GM18519 (cell line): ENCODE measurements at regions not wholly inside any gene's neighbourhood (a gene's known extent, or its start where the extent isn't known, plus 50 kb on each side); places are given as distances from the start of the nearest gene placed in this dataset.
A peak's percentile ranks its signal among the peaks of the same experiment; 100 is the strongest.
"Not testable (repeated sequence)": the region's sequence is repeated elsewhere in the genome, so short reads cannot be mapped to it uniquely, and the experiment has no call there.

Experiments
- ATAC-seq: cut with Tn5 transposase; IDR thresholded peaks from one replicate; pipeline ENCODE4 v1.9.1; 2021; ENCODE audit warnings: mild to moderate bottlenecking, moderate library complexity; ENCODE audit not compliant: unreplicated experiment, low FRiP score

DNA sequence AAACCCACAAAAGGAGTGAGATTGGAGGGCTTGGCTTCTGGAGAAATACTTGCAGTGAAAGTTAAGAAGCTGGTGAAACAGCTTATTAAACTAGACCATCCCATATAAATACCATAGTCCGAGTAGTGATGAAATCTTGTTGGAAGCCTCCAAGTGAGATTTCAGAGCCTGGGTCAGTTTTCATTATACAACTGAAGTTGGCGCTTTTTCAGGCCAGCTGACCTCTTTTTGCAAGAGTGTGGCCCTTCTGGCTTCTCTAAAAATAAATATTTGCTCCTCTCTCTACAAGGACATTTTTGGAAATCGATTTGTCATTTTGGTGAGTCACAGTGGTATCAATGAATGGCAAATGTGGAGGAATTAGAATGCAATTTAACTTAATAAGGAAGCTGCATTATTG is 51.2 kb upstream of the THRB start:
- no peak for ATAC-seq

DNA sequence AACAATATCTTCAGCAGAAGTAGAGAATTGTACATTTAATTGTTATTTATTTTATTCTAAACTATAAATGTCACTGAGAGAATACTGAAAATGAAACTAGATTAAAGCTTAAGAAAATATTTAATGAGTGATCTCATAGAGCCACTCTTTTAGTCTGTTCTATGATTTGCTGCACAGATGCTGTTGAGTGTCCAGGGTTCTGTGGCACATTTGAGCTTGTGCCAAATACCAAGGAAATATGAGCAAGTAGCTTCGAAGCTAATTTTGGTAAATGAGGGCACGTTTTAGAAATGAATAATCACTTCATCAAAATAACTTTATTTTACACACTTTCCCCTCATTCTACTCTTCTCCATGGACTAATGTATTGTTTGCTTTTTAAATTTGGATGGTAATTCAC is 53.6 kb upstream of the THRB start:
- ATAC-seq: no peak

GRCh38 chr3:24550588-24550987 is 55.9 kb upstream of the THRB start:
- no peak for ATAC-seq

DNA sequence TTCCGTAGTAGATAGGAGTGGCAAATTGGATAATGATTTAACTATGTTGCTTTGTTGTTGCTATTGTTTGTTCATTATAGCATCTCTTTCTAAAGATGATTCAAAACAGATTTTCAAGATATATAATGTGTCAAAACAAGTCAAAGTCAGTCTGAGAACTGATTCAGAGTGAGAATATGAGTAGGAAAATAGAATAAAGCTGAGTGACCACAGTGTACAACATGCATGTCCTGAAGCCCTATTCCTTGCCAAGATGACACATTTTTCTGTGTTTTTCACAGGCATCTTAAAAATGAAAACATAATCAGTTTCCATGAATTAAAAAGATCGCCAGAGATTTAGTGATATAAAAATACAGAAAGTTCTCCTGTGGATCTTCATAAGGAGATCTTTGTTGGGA is 57.0 kb upstream of the THRB start:
- no peak for ATAC-seq

GRCh38 chr3:24562895-24563294 is 68.2 kb upstream of the THRB start:
- peak; percentile 63 for ATAC-seq

DNA sequence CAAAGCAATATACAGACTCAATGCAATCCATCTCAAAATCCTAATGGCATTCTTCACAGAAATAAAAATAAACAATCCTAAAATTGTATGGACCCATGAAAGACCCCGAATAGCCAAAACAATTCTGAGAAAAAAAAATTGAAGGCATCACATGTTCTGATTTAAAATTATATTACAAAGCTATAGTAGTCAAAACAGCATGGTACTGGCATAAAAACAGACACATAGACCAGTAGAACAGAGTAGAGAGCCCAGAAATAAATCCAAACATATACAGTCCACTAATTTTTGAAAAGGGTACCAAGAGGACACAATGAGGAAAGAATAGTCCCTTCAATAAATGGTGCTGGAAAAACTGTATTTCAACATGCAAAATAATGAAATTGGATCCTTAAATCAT is 70.4 kb upstream of the THRB start:
- ATAC-seq: no peak

- ATAC-seq: no peak
Measured at GRCh38 chr3:24565656-24566055, 71.0 kb upstream of the THRB start.

GRCh38 chr3:24566927-24567326 is 72.3 kb upstream of the THRB start:
- ATAC-seq: no peak

DNA sequence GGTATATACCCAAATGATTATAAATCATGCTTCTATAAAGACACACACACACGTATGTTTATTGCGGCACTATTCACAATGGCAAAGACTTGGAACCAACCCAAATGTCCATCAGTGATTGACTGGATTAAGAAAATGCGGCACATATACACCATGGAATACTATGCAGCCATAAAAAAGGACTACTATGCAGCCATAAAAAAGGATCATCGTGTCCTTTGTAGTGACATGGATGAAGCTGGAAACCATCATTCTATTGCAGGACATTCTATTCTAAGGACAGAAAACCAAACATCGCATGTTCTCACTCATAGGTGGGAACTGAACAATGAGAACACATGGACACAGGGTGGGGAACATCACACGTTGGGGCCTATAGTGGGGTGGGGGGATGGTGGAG is 77.8 kb upstream of the THRB start:
- not testable (repeated sequence) for ATAC-seq

GRCh38 chr3:24573576-24573975 is 78.9 kb upstream of the THRB start:
- no peak for ATAC-seq

DNA sequence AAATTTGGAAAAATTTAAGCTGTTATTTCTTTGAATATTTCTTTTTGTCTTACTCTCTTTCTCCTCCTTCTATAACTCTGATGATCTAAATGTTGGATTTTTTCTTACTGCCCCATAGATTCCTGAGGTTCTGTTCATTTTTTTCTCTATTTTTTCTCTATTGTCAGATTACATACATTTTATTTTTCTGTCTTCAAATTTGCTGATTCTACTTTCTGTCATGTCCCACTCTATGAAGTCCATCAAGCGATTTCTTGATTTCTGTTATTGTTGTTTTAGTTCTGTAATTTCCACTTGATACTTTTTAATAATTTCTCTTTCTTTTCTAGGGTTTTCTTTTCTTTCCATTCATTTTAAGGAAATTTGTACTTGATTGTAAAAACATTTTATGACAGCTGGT is 83.7 kb upstream of the THRB start:
- ATAC-seq: no peak

DNA sequence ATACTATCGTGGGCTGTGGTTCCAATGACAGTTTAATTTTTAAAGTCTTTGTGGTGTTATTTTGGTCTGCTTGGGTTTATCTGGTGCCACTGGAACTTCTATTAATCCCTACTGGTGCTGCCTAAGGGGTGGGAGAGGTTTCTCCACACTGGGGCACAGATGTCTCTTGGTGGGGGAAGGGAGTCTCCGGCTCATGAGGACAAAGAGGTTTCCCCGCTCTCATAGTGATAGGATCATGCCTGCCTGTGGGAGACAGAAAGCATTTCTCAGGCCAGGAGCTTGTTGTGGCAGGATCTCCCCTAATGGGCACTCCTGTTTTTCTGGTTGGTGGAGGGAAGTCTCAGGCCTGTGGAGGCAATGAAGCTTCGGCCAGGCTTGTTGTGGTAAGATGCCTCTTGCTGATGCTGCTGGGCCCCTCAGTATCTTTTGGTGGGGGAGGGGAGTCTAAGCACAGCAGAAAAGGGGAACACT is 84.3 kb upstream of the THRB start:
- no peak for ATAC-seq

- ATAC-seq: no peak
Measured at GRCh38 chr3:24582431-24583403, 88.1 kb upstream of the THRB start.

DNA sequence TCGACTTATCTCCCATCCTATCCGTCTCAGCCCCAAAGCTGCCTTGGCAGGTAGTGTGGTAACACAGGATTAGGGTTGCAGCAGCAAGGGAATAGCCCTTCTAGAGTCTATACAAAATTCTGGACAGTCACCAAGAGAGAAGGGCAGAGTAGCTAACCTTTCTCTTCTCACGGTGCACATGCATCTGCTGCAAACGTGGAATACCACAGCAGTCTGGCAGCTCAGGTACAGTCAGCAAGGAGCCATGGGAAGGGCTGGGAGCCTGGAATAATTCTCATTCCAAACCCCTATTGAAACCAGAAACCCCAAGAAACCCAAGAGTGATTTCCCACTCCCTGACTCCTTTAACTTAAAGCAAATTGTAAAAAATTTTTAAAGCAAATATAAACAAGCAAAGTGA is 92.3 kb upstream of the THRB start:
- ATAC-seq: no peak

- no peak for ATAC-seq
Measured at GRCh38 chr3:24588629-24589512, 94.2 kb upstream of the THRB start.

GRCh38 chr3:24589513-24589851 is 94.8 kb upstream of the THRB start:
- no peak for ATAC-seq

DNA sequence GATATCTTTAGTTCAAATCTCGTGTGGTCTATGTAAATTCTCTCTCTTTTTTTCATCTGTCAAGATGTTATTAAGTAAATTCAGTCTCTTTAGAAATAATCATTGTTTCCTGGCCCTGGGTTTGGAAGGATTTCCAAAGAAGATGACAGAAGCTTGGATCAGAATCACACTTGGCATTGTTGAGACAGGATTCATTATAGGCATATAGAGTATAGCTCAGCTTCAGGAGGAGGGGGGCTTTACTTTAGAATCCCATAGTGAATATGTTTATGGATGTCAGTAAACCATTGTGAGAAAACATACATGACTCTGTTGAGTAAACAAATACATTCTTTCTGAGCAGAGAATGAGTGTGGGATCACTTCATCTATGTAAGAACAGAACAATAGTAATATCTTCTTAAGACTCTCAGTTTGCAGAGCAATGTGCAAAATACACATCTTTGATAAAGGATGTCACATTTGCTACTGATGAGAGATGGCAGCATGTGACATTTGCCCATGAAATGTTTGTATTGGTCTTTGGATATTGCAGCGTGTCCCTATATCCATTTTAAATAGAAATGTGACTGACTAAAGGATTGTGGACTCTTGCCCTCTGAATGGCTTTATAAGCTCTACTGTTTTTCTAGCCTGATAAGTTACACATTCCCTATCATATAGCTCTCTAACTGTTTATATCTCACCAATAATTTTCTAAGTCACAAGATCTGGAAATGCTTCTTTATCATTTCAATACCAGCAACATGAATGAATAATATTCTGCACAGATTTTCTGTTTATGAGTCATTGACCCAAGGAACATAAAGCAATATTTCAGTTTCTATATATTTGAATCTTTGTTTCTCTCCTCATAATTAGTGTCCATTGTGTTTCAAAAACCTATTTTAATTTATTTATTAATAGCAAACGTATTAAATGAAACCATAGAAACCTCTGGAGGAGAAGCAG is 95.6 kb upstream of the THRB start:
- no peak for ATAC-seq

GRCh38 chr3:24591191-24591590 is 96.5 kb upstream of the THRB start:
- ATAC-seq: no peak

- no peak for ATAC-seq
Measured at GRCh38 chr3:24591661-24592555, 97.3 kb upstream of the THRB start.
